ENCODE measurements at regions not wholly inside any gene's neighbourhood (a gene's known extent, or its start where the extent isn't known, plus 50 kb on each side); places are given as distances from the start of the nearest gene placed in this dataset.

DNA sequence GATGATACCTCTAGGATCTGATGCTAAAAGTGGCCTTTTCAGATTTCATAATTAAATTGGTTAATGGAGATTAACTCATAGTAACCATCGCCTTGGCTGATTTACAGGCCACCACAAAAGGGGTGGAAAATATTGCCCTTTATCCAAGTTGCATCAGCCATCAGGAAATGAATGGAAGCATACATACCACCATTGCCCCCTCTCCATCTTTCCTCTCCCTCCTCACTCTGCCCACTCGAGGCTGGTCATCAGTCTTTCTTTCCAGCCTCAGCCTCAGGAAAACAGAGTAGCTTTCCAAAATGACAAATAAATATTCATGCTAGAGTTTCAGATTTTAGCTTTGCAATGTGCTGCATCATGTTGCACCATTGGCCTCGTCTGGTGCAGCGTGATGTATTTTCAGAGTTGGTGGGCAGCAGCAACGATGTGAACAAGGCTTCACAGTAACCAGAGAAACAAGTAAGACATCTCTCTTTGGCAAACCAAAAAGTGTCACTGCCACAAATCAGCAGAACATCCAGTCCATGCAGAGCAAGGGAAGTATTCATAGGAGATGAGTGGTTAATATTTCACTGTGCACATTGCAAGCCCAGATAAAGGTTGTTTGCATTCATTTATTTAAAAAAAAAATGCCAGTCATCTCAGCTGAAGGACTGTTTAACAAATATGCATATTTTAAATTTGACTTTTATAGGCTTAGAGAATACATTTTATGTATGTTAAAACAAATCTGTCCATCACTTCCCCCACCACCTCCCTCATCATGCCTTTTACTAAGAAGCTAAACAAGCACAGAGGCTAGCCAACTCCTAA, 136.7 kb upstream of the FAT3 start:
- TF ChIP-seq TEAD4 (IDR thresholded peaks at IDR 0.05) (no peak), EP300 (IDR thresholded peaks at IDR 0.05; ENCODE audit: borderline replicate concordance) (no peak)

Measured in Ishikawa (cell line).